ENCODE measurements at regions not wholly inside any gene's neighbourhood (a gene's known extent, or its start where the extent isn't known, plus 50 kb on each side); places are given as distances from the start of the nearest gene placed in this dataset.

- TF ChIP-seq POLR2AphosphoS5 (IDR thresholded peaks at IDR 0.05) (no peak), POLR2A (IDR thresholded peaks at IDR 0.05) (no peak), CTCF (IDR thresholded peaks at IDR 0.05) (no peak), EP300 (IDR thresholded peaks at IDR 0.05) (no peak)
Measured at GRCh38 chr16:24667244-24667764, 62.1 kb upstream of the TNRC6A start.

Data from suprapubic skin (tissue), 4 donors.